Prostate gland (tissue), 1 donor: ENCODE measurements at regions not wholly inside any gene's neighbourhood (a gene's known extent, or its start where the extent isn't known, plus 50 kb on each side); places are given as distances from the start of the nearest gene placed in this dataset.

Experiments used
- POLR2A ChIP-seq: fragments of 450-650 bp; IDR thresholded peaks from one replicate; pipeline ENCODE4 v1.6.1; 2016; ENCODE audit warnings: antibody characterized with exemption, mild to moderate bottlenecking
- POLR2AphosphoS5 ChIP-seq: sonication (generic); formaldehyde crosslinking; IDR thresholded peaks from one replicate; pipeline ENCODE4 v1.6.1; 2017; ENCODE audit warnings: antibody characterized with exemption

- TF ChIP-seq POLR2A: no peak
- no peak for TF ChIP-seq POLR2AphosphoS5
Observed at GRCh38 chr3:76724706-76725105, 315.2 kb upstream of the ROBO2 start.
